ENCODE measurements at regions not wholly inside any gene's neighbourhood (a gene's known extent, or its start where the extent isn't known, plus 50 kb on each side); places are given as distances from the start of the nearest gene placed in this dataset.
A peak's percentile ranks its signal among the peaks of the same experiment; 100 is the strongest.

DNA sequence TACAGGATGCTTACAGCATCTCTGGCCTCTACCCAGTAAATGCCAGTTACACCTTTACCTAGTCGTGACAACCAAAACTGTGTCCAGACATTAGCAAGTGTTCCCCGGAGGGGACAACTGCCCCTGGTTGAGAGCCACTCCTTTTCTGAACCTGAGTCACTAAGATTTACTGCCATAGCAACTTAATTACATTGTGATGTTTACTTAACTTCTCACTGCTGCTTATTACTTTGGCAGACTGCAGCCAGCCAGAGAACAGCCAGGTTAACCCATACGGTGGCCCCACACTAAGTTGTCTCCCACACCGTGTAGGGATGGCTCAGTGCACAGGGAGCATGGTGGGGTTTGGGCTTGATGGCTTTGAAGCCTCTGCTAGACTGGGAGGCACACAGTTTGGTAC, 204.7 kb upstream of the SULF2 start:
- Histone ChIP-seq H4K20me1 (ENCODE audit: control insufficient read depth, insufficient read depth) (no peaks in the 10 kb centered on the region), H3K4me1 (ENCODE audit: control insufficient read depth, insufficient read depth, low read length) (no peaks in the 10 kb centered on the region; the same call in 1 of the 2 replicates), H3K4me2 (ENCODE audit: control insufficient read depth, insufficient read depth) (no peak overlapping the region), H3K36me3 (ENCODE audit: control insufficient read depth in 2 of 2, insufficient read depth in 2 of 2, low read length in 1 of 2) (no peaks in the 10 kb centered on the region), H3K9me3 (replicated peaks; ENCODE audit: control insufficient read depth, insufficient read depth, low read length) (peaks cover 14% of the 10 kb centered on the region; the same call in 2 of the 3 replicates), H3K9ac (ENCODE audit: control insufficient read depth, insufficient read depth, low read length) (no peak overlapping the region), H2AFZ (ENCODE audit: control insufficient read depth, low read depth, low read length) (no peak overlapping the region), H3K4me3 (no peak overlapping the region), H3K79me2 (ENCODE audit: control insufficient read depth, insufficient read depth, low read length) (no peaks in the 10 kb centered on the region), H3K27me3 (replicated peaks in 1 of 2; ENCODE audit: control insufficient read depth in 2 of 2, insufficient read depth in 2 of 2, low read length in 1 of 2) (no peaks in the 10 kb centered on the region), H3K27ac (ENCODE audit: control insufficient read depth, insufficient read depth) (no peak overlapping the region)
- ChIA-PET POLR2A (no interaction called here), RAD21 (ENCODE audit: unreplicated experiment) (no interaction called here), SMC1A (ENCODE audit: uncharacterized antibody, unreplicated experiment) (no interaction called here), CTCF (no interaction called here)
- 37% methylated on average over 4 of the region's 4 CpGs for WGBS (ENCODE audit: insufficient coverage, insufficient replicate concordance, low lambda C conversion rate, missing lambda C conversion rate)
- DNase-seq (ENCODE audit: low read depth, low spot score) = no peak
- ATAC-seq = no peak; the same call in 2 of the 3 replicates
- no TSS peak for BruUV-seq (replicated peaks)
- intact Hi-C loops (cut with micrococcal nuclease; ENCODE audit: unreplicated experiment) (no loop called here), in situ Hi-C loops (cut with MboI) (no loop called here)
- TF ChIP-seq ZNF622 (IDR thresholded peaks at IDR 0.05) = no peak
- TF ChIP-seq ETV6 (conservative IDR thresholded peaks at IDR 0.05 in 1 of 2, IDR thresholded peaks at IDR 0.05 in 1 of 2; ENCODE audit: borderline replicate concordance in 1 of 2, low read depth in 1 of 2) = 0 out of 4 replicates have a peak, but pooled peaks of 1 of the 2 experiments have one; percentile 87
- FAIRE-seq = no peak

- Histone ChIP-seq H3K9ac (ENCODE audit: control insufficient read depth, insufficient read depth, low read length) (no peak overlapping the region), H3K4me2 (ENCODE audit: control insufficient read depth, insufficient read depth) (no peak overlapping the region), H2AFZ (ENCODE audit: control insufficient read depth, low read depth, low read length) (no peak overlapping the region), H3K4me1 (ENCODE audit: control insufficient read depth, insufficient read depth, low read length) (no peaks in the 10 kb centered on the region; the same call in 1 of the 2 replicates), H3K27me3 (replicated peaks in 1 of 2; ENCODE audit: control insufficient read depth in 2 of 2, insufficient read depth in 2 of 2, low read length in 1 of 2) (no peaks in the 10 kb centered on the region), H3K27ac (ENCODE audit: control insufficient read depth, insufficient read depth) (no peak overlapping the region), H4K20me1 (ENCODE audit: control insufficient read depth, insufficient read depth) (no peaks in the 10 kb centered on the region), H3K79me2 (ENCODE audit: control insufficient read depth, insufficient read depth, low read length) (no peaks in the 10 kb centered on the region), H3K4me3 (no peak overlapping the region), H3K9me3 (replicated peaks; ENCODE audit: control insufficient read depth, insufficient read depth, low read length) (peaks cover 8% of the 10 kb centered on the region; the same call in 1 of the 3 replicates), H3K36me3 (ENCODE audit: control insufficient read depth in 2 of 2, insufficient read depth in 2 of 2, low read length in 1 of 2) (no peaks in the 10 kb centered on the region)
- ATAC-seq (no peak; the same call in 2 of the 3 replicates), FAIRE-seq (no peak), DNase-seq (ENCODE audit: low read depth, low spot score) (no peak)
- RAD21 ChIA-PET (ENCODE audit: unreplicated experiment) = interaction anchor here (0.8 kb wide), 1 partner anchor 14 kb away, joined by 3 read pairs; no protein-coding TSS in a partner anchor
- SMC1A ChIA-PET (ENCODE audit: uncharacterized antibody, unreplicated experiment) = interaction anchor here (1.5 kb wide), 1 partner anchor 8 kb away, joined by 4 read pairs; no protein-coding TSS in a partner anchor
- intact Hi-C loops (cut with micrococcal nuclease; ENCODE audit: unreplicated experiment) (no loop called here), in situ Hi-C loops (cut with MboI) (no loop called here)
- TF ChIP-seq NFYB (IDR thresholded peaks at IDR 0.05; ENCODE audit: insufficient read depth, low read depth, low read length) (peak; percentile 69), PKNOX1 (IDR thresholded peaks at IDR 0.05) (peak; percentile 50; the same call in 1 of the 2 replicates), GATAD2B (conservative IDR thresholded peaks at IDR 0.05; ENCODE audit: low read depth) (no peak)
- POLR2A ChIA-PET = no interaction called here
- CTCF ChIA-PET = interaction anchor here (0.7 to 1.0 kb wide), 3 partner anchors 45 to 284 kb away, joined by 3 read pairs; no protein-coding TSS in a partner anchor
- no TSS peak for BruUV-seq (replicated peaks)
- WGBS (ENCODE audit: insufficient coverage, insufficient replicate concordance, low lambda C conversion rate, missing lambda C conversion rate) = 43% methylated on average over 4 of the region's 4 CpGs
These were observed 203.4 kb upstream of the SULF2 start for GRCh38 chr20:47988676-47989075.
